Stimulated activated CD4-positive, alpha-beta T cell treated with anti-CD3 and anti-CD28 coated beads, Interleukin-12 subunit alpha, Interleukin-12 subunit beta, amount 100 ng/mL, for 24 hours (primary cell): ENCODE measurements at regions not wholly inside any gene's neighbourhood (a gene's known extent, or its start where the extent isn't known, plus 50 kb on each side); places are given as distances from the start of the nearest gene placed in this dataset.

ENCODE experiments used
- DNase-seq, 2 experiments: peaks; one replicate each; pipeline ENCODE4 v3.0.0-alpha.2; 2020; ENCODE audit warnings: low read depth in 2 of 2

DNA sequence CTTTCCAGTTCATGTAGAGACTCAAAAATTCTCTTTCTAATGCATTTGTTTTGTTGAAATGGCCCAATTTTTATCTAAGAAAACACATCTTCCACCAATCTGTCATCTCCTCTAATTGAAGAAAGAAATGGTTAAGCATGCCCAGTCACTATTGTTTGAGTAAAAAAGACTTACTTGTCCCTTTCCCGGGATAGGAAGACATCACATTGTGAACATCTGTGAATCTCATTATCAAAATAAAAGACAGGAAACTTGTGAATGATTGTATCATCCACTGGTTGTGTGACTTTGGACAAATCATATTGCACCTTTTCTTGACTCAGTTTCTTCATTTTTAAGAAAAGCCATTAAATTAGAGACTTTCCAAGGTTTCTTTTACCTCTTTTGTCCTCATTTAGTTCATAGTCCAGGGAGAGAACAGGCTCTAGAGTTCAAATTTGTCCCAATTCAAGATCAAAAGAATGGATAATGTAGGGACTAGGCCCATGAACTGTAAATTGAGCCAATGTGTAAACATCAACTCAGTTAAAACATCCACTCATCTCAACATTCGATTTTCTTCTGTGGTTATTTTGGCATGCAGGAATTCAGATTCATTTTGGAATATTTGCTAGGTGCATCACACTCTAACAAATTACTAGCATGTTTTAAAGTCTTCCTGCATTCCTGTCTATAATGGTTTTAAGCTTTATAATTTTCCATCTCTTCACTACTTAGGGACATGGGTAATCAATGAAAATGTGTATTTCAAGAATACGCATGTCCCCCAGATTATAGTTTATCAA is 838.0 kb upstream of the WWC1 start:
- DNase-seq, result no peak

DNA sequence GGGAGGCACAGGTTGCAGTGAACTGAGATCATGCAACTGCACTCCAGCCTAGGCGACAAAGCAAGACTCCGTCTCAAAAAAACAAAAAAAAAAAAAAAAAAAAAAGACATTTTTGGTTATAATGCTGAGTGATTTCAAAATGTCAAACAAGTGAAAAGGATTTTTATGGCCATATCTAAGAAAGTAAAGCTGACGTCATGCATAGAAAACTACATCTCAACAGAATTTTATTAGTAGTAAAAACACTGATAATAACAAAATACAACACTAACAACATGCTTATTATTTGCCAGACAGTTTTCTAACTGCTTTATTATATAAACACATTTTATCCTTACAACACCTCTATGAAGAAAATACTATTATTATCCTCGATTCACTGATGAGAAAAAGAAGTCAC is 833.0 kb upstream of the WWC1 start:
- no peak for DNase-seq

DNA sequence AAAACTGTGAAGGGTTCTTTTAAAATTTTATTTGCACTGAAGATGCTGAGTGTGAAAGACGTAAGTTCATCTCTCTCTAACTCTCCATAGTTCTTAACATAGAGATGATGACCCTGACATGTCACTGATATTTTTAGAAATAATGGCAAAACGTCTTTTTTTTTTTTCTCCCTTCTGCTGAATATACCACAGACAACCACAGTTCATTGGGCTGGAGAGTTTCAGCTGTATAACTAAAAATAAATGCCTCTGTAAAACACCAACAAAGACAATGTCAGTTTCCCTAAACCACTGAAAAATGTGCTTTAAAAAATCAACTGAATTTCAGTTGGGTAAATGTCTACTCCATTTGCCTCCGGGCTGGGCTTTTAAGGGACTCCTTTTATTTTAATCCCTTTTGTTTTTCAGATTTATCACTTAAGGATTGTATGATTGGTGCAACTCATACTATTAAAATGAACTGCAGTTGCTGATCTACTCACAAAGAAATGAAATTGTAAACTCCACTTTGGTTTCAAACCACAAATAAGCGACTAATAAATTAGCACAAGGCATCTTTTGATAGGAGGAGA is 830.9 kb upstream of the WWC1 start:
- no peak for DNase-seq

DNA sequence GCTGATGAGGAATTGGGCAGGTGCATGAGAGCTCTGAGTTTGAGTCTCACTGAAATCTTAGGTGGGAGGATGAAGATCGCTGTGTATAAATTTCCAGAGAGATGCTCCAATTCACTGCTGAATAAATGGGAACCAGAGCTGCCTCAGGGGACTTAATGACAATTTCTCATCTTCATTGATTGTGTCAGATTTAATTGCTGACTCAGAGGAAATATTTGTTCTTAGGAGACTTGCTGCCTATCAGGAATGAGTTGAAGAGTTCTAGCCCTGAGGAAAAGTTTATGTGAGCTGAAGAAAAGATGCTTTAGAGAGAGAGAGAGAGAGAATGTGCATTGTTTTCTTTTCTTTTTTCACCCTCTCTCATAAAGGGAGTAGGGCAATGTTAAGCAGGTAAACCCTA is 827.5 kb upstream of the WWC1 start:
- no peak for DNase-seq

DNA sequence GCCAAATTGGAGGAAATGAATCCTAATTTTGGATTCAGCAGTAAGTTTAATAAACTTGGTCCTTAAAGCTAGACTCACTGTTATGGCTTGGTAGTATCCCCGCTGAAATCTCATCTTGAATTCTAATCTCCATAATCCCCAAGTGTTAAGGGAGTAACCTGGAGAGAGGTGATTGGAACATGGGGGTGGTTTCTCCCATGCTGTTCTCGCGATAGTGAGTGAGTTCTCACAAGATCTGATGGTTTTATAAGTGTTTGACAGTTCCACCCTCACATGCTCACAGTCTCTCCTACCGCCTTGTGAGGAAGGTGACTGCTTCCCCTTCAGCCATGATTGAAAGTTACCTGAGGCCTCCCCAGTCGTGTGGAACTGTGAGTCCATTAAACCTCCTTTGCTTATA is 824.5 kb upstream of the WWC1 start:
- no peak for DNase-seq

DNA sequence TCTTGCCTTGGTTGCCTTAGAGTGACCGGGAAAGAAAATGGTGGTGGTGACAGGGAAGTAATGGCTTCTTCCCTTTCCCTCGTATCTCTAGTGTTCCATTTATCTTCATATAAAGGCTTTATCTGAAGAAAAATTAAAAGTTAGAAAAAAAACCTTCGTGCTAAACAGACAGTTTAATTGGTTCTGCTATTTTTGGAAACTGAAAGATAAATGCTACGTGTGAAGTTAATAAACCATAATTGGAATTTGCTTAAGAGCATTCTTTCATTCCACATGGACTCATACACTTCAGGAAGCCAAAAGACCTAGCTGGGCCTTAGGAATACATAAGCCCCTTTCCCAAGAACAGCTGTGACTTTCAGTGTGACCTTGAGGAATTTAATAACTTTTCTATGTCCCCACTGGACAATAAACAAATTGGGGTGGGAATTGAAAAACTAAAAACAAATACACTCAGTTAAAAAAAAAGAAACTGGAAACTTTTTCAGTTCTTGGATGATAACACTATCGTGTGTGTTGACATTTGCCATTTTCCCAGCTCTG is 818.8 kb upstream of the WWC1 start:
- DNase-seq, result no peak

DNA sequence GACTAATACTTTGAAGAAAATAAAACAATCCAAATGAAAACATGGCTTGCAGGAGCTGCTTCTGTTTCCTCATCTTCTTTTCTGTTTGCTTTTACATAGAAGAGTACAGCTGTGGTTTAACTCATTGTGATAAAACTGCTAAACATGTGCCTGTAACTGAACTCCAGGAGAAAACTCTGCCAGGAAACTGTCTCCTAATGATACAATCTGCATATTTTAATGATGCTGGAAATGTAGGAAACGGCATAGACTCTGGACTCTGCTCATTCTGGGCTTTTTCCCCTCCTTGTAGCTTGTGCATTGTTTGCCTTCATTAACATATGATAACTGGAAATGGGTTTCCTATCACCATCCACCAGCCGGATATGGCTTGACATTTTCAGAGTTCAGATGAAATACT is 813.3 kb upstream of the WWC1 start:
- DNase-seq, result no peak

DNA sequence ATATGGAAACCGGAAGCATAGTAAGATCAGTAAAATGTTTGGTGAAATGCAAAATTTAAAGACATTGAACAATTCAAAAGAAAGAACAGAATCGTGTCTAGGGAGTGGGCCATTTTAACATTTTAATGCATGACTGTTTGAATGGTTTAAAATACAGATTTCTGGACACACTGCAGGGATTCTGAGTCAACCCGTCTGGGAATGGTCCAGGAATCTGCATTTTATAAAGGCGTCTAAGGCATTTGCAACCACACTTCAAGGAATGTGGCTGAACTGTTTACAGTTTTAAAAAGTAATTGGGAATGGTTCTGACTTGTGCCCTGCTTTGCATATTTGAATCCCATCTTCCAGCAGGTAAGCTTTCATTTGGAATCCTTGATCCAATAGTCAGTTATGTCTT is 811.7 kb upstream of the WWC1 start:
- DNase-seq, result no peak

DNA sequence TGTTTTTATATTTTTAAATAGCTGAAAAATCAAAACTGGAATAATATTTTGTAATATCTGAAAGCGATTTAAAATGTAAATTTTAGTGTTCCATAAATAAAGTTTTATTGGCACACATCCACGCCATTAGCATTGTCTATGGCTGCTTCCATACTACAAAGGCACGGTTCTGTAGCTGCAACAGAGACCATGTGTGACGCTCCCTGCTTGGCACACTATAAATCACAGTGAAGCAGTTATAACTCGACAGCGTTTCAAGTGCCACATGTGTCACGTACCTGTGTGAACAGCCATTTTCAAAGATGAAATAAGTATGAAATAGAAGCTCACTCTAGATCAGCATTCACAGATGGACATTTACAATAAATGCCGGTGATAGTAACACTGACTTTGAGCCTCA is 810.1 kb upstream of the WWC1 start:
- no peak for DNase-seq

DNA sequence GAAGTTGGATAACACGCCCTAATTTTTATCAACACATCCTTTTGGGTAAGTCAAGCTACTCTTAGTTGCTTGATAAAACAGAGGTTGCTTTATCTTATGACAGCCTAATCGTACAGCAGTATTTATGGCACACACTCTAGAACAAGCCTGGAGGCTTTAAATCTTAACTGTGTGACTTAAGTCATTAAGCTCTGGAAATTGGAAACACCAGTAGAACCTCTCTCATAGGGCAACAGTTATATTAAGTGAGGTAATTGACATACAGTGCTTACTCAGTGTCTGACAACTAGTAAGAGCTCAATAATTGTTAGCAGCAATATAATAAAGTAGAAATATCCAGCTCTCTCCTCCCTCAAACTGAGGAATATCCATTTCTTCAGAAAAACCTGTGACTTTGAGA is 808.9 kb upstream of the WWC1 start:
- DNase-seq, result no peak

DNA sequence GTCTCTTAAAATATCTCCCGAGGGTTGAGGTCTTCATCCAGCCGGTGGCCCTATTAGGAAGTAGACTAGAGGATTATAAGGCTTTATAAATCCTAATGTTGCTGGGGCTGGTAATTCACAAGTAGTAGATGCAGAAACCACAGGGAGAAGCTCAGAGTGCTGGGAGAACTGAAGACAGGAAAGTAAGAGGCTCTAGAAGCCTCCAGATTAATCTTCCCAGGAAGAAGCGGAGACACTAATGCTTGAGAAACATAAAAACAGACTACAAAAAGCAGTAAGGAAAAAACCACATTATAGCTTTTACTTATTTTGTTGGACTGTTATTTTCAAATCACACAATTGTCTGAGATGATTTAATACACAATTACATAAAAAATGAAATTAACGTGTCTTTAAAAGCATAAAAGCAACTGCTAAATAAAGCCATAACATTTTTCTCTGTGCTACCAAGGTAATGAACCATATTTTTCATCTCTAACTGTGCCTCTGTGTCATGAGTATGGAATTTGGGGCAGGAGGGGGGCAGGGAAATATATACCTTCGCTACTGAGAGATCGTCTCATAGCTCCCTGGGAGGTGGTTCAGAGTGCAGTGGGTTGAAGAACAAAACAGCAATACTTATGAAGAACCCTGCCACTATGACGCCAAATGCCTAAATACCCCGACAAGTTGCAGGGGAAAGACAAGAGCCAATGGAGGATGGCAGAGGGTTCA is 806.2 kb upstream of the WWC1 start:
- DNase-seq, result no peak

DNA sequence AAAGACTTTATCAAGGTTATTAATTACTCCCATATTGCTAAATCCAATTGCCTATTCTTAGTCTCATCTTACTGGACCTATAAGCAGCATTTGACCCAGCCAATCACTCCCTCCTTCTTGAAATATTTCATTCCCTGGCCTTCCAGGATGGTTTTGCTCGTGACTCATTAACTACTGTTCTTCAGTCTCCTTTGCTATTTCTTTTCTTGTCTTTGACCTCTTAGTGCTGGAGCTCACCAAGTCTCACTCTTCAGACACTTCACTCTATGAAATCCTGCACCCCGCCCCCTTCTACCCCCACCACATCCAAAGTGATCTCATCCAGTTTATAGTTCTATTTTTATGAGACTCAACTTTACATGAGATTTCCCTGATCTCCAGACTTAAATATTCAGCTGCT is 803.1 kb upstream of the WWC1 start:
- no peak for DNase-seq

DNA sequence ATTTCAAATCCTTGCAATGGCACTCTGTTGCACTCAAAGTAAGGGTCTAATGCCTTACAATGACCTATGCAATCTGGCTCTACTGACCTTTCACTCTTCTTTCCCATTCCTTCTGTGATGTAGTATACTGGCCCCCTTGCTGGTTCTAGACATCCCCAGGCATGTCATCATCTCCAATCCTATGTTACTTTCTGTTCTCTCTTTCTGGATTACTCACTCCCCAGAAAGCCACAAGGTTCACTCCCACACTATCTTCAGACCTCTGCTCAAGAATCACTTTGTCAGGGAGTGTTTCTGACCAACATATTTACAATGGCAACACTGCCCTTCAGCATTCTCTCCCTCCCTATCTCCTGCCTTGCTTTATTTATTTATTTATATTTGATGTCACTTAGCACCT is 802.2 kb upstream of the WWC1 start:
- DNase-seq, result no peak

DNA sequence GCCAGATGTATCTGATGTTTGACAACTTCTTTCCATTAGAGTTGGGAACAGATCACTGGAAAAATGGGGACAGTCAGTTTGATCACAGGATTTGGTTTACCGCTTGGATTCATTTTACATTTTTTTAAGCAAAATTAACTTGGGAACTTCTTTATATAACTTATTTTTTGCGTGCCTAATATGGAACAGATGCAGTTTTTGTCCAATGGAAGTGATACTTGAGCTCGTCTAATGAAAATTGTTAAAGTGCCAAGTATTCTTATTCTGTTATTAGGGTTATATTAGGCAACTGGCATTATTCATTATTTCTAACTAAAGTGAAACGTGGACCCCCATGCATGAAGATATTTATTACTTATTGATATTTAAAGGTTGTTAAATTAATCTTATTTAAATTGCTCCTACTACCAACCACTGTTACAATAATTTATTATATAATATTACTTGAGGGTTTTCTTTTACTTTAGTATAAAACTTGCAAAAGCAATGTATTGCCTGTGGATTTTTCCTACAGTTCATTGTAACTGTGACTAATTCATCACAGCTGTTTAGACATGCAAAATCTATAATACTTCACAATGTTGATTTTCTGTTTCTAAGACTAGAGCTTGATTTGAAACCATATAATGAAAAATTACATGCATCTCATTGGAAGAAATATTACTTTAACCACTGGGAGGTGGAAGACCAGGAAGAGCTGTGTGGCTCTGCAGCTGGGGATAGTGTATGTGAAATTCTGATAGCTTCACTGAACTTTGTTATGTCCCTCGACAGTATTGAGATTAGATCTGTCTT is 787.3 kb upstream of the WWC1 start:
- no peak for DNase-seq

DNA sequence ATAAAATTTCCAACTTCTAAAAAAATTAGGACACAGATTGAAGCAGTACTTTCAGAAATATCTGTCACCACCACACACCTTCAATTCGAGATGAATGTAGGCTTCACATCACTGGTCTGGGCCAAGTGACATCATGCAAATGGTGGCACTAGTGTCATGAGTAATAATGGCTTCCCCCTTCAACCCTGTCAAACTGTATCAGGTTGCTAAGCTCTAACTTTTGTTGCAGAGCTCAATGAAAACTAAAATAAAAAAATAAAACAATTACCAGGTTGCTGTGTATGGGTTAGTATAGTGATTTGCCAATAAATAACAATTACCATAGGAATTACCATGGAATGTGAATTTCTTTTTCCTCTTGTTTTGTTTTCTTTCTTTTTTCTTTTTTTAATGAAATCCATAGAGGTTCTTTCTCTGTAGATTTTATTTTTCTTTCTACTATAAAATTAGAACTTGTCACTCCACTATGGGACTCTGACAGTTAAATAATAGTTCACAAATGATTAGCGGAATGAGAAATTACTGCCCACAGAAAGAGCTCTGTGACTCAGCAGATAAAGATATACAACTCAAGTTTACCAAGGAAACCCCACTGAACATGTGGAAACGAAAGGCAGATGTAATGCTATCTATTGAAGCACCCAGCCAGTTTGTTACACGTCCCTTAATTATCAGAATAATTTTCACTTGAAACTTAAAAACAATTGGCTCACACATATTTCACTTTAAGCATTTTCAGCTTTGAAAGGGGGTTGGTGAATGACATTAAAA is 783.8 kb upstream of the WWC1 start:
- no peak for DNase-seq

DNA sequence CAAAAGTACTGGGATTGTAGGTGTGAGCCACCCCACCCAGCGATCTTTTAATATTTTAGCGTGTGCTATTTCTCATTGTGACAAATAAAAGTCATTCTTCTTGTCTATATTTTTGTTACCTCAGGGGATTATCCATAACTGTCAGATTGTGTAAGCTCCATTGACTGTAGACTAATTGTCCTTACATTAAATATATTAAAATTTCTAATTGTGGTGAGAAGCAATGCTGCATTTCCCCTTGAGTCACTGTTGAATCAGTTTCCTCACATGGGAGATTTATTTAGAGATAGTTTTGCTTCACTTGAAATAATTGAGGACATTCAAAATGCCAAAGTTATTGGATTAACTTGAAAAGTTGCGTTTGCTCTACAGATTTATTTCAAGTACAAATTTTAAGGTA is 782.4 kb upstream of the WWC1 start:
- DNase-seq, result no peak

DNA sequence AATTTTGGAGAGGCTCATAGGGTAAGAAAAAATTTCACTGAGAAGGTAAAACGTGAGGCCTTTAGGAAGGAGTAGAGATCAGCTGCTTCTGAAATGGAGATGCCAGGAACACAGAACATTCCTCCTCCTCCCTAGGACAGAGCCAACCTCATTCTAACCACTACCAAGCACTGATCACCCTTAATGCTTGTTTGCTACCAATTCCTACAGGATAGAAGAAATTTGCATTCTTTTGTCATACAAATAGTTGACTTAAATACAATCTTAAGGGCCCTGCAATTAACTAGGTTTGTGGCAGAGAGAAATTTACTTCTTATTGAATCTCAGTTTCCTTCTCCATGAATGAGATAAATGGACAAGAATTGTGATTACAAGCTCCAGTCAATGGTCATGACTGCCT is 780.2 kb upstream of the WWC1 start:
- DNase-seq, result no peak

DNA sequence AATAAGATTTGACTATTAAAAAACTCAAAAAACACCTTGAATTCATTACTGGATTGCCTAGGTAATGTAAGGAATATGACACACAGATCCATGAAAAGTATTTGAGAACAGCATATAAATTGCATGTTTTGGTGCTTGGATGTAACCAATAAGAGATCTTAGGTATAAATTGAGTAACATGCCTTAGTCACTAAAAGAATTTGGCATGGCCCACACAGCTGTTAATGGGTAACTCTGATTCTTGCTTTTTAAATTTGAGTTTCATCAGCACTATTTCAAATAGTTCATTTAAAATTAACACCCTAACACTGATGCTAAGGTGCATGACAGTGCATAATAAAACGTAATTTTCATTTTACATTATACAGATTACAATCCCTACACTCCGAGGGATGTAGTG is 779.3 kb upstream of the WWC1 start:
- no peak for DNase-seq

DNA sequence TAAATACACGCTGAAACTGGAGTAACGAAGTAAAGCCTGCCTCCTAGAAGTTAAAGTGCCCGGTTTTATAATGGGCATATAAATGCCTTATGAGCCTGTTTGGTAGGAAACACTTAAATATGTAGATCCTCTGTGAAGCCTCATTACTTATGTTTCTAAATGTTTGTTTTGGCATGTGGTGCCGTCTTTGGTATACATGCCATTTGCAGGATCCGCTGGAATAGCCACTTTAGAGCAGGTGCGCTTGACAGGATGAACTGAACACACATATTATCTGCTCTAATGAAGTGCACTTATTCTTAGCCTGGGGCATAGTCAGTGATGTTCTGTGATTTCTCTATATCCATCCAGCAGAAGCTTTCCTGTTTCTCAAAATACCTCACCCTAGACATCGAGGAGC is 778.1 kb upstream of the WWC1 start:
- no peak for DNase-seq

DNA sequence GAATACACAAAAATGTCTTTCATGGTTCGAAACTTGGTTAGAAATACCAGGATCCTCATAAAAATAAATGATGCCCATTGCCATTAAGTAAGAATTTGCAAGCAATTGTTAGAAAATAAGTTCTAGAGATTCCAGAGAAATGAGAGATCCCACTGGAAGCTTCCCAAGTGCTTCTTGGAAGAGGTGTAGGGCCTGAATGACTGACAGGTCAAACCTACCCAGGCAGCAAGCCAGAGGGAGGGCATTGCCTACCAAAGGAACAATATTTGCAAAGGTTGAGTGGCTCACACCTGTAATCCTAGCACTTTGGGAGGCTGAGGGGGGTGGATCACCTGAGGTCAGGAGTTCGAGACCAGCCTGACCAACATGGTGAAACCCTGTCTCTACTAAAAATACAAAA is 777.0 kb upstream of the WWC1 start:
- DNase-seq, result no peak

DNA sequence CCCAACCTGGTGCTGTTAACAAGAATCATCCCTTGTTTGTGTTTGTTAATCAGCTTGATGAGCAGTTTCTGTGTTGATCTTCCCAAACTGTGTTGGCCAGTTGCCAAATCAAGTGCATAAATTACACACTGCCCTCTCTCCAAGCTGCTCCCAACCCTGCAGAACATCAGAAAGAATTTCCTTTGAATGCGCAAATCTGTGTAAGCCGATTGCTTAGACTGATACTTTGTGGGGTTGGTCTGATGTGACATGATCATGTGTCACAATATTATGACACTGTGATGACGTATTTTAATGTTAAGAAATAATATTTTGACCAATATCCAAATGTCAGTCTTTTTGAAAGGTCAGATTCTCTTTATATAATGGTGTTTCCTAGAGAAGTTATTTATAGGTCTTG is 766.4 kb upstream of the WWC1 start:
- no peak for DNase-seq
